ENCODE measurements at regions not wholly inside any gene's neighbourhood (a gene's known extent, or its start where the extent isn't known, plus 50 kb on each side); places are given as distances from the start of the nearest gene placed in this dataset.
"Not testable (repeated sequence)": the region's sequence is repeated elsewhere in the genome, so short reads cannot be mapped to it uniquely, and the experiment has no call there.

- TF ChIP-seq CTCF (conservative IDR thresholded peaks at IDR 0.05); ZFX (IDR thresholded peaks at IDR 0.05): not testable (repeated sequence)
Observed at GRCh38 chr7:136264304-136264703, 287.1 kb upstream of the MTPN start.

Data from C4-2B (cell line).